LNCaP clone FGC (cell line): ENCODE measurements at regions not wholly inside any gene's neighbourhood (a gene's known extent, or its start where the extent isn't known, plus 50 kb on each side); places are given as distances from the start of the nearest gene placed in this dataset.

Source experiments
- DNase-seq: peaks from one replicate; pipeline ENCODE4 v3.0.0-alpha.2; 2011; ENCODE audit warnings: low read depth
- H3K4me3 ChIP-seq: 2 replicates; pipeline ENCODE4 v1.5.1; 2011; ENCODE audit warnings: mild to moderate bottlenecking, low read depth, low read length, control low read depth
- TF ChIP-seq, protein P1 (sequence below): IDR thresholded peaks from 2 replicates; pipeline ENCODE4 v1.5.1; 2012; ENCODE audit warnings: mild to moderate bottlenecking; ENCODE audit not compliant: control insufficient read depth, insufficient read depth; ENCODE audit errors: extremely low read depth

DNA sequence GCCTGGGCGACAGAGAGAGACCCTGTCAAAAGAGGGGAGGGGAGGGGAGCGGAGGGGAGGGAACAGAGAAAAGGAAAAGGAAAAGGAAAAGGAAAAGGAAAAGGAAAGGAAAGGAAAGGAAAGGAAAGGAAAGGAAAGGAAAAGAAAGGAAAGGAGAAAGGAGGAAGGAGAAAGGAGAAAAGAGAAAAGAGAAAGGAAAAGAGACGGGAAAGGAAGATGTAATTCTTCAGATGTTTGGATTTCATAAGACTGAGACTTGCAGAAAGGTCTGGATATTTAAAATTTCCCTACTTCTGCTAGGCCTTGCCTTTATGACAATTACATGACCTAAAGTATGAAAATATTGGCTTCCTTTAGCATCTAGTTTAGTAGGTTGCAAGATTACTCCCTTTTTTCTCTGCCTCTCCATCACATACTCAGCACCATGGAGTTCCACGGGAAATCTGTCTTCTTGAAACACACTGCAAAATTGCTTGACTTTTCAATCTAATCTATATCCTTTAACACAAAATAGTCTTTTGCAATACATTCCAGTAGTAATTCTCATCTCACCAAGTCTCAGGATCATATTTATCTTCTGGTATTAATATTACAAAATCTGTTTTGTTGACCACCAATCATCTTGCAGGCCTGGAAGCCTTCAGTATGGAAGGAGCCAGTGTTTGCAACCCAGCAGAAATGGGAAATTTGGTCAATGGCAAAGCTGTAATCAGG, 383.5 kb downstream of the ZEB2 start:
- no peak for DNase-seq
- no peak overlapping the region for H3K4me3 ChIP-seq
- TF ChIP-seq, protein P1, sequence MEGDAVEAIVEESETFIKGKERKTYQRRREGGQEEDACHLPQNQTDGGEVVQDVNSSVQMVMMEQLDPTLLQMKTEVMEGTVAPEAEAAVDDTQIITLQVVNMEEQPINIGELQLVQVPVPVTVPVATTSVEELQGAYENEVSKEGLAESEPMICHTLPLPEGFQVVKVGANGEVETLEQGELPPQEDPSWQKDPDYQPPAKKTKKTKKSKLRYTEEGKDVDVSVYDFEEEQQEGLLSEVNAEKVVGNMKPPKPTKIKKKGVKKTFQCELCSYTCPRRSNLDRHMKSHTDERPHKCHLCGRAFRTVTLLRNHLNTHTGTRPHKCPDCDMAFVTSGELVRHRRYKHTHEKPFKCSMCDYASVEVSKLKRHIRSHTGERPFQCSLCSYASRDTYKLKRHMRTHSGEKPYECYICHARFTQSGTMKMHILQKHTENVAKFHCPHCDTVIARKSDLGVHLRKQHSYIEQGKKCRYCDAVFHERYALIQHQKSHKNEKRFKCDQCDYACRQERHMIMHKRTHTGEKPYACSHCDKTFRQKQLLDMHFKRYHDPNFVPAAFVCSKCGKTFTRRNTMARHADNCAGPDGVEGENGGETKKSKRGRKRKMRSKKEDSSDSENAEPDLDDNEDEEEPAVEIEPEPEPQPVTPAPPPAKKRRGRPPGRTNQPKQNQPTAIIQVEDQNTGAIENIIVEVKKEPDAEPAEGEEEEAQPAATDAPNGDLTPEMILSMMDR, result no peak

DNA sequence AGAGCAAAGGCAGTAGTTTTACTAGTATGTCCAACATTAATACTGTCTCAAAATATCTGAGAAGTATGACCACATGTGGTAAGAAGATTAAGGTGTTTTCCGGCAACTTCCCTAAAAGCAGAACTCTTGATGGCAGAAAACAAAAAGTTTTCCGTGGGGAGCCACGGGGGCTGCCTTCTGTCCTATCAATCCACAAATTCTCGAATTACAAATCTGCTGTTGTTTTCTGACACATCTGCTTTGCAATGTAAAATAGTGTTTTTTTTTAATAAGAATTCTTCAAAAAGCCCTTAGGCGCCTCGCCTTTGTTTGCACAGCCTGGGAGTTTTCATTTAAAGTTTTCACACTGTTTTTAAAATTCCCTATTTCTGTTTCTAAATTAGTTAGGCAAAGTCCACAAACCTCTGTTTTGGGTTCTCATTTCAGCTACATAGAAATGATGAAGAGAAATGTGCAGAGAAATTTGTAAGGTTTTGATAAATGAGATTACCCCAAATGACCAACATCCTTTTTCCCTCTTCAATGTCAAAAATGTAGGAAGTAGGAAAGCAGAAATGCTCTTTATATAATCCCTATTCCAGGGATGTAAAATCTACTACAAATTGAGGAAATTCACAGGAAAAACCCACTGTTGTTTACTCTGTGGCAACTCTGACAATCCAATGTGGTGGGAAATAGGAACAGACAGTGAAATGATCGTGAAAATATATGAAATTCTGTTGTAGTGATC, 385.8 kb downstream of the ZEB2 start:
- no peak for DNase-seq
- H3K4me3 ChIP-seq, result no peak overlapping the region
- TF ChIP-seq, protein P1, result no peak

GRCh38 chr2:144132357-144132756, 387.6 kb downstream of the ZEB2 start:
- TF ChIP-seq, protein P1, result no peak
- H3K4me3 ChIP-seq, result no peak overlapping the region

DNA sequence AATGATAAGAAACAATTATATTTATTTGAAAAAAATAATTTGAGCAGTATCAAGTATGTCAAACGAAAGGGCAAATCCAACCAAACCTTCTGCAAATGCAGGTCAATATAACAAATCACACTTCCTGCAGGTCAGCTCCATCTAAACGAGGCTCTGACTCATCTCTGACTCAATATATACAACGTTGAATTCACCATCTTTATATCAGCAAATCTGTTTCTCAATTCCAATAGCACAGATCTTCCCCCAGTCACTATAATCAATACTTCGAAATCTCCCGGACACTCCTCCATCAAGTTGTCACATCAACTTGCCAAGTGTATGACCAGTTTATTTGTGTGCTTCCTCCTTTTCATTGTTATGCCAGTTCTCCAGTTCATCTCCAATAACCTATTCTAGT, 388.9 kb downstream of the ZEB2 start:
- no peak overlapping the region for H3K4me3 ChIP-seq
- TF ChIP-seq, protein P1, result no peak
- no peak for DNase-seq

More at GRCh38 chr2:144132357-144132756, 387.6 kb downstream of the ZEB2 start:
- DNase-seq, result no peak

DNA sequence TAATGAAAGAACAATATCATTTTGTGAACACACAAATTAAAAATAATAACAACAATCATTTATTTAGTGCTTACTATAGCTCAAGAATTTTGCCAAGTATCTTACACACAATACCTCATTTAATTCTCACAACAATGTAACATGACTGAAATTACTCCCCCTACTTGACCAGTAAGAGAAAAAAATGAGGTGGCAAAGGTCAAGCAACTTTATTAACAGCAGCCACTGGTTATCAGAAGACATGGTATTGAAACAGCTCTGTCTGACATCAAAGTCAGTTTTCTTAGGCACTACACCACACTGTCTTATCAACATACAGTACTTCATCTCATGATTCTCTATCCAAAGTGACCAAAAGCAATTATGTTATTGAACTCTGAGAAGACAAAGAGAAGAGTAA, 389.4 kb downstream of the ZEB2 start:
- TF ChIP-seq, protein P1, result no peak
- H3K4me3 ChIP-seq, result no peak overlapping the region

DNA sequence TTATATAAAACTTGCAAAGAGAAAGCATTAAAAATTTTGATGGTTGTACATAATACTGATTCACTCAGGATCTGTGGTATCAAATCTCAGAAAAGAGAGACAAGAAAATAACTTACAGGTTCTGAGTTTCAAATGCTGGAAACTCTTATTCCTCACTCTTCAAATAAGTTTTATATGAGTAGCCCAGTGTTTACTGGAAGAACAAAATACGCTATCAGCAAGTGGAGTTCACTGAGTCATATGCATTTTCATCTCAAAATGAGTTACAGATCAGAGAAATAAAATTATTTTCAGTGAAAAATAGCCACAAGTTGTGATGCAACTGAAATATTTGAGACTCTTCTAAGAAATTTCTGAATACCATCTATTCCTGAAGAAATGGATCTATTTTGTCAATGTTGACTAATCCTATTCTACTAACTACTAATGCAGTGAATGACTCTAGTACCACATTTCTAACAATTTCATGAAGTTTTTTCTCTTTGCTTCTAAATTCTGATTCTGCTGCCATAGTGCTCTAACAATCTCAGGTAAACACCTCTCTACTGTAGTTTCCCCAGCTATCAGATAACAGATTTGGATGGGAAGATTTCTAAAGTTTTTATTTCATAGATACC, 391.7 kb downstream of the ZEB2 start:
- TF ChIP-seq, protein P1, result no peak
- DNase-seq, result no peak
- H3K4me3 ChIP-seq, result no peak overlapping the region

More for the DNA sequence above, 389.4 kb downstream of the ZEB2 start:
- no peak for DNase-seq

- H3K4me3 ChIP-seq, result no peak overlapping the region
- TF ChIP-seq, protein P1, result no peak
- no peak for DNase-seq
Measured at GRCh38 chr2:144127693-144128092, 392.2 kb downstream of the ZEB2 start.
